ENCODE measurements at regions not wholly inside any gene's neighbourhood (a gene's known extent, or its start where the extent isn't known, plus 50 kb on each side); places are given as distances from the start of the nearest gene placed in this dataset.

DNA sequence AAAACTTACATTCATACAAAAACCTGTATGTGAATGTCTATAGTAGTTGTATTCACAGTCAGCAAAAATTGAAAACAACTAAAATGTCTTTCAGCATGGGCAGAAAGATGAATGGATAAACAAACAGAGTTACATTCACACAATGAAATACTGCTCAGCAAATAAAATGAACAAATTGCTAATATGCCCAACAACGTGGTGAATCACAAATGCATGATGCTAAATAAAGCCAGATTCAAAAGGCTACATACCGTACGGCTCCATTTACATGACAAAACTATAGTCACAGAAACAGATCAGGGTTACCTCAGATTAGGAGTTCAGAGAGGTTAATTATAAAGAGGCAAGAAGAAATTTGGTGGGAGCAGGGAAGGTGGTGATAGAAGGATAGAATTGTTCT lies 100.7 kb upstream of the KCTD3 start:
- no peak overlapping the region for H2AFZ ChIP-seq (replicated peaks; ENCODE audit: low read length, poor library complexity)
- ChIA-PET CTCF (no interaction called here), POLR2A (ENCODE audit: unreplicated experiment) (no interaction called here)
- no peak overlapping the region for H4K5ac ChIP-seq (ENCODE audit: low read depth, low read length)
- no peak overlapping the region for H2BK20ac ChIP-seq (ENCODE audit: low read depth, low read length)
- H3K36me3 ChIP-seq (ENCODE audit: control insufficient read depth, insufficient read depth, low read length): no peaks in the 10 kb centered on the region
- DNase-seq: no peak
- H2BK15ac ChIP-seq (ENCODE audit: low read depth, low read length): no peak overlapping the region
- H2BK5ac ChIP-seq (ENCODE audit: low read depth, low read length, poor library complexity, severe bottlenecking): no peak overlapping the region
- H3K14ac ChIP-seq (replicated peaks; ENCODE audit: low read depth, low read length): no peak overlapping the region
- WGBS, 2 experiments (ENCODE audit: extremely low coverage in 2 of 2, insufficient read length in 1 of 2): no CpG with 5 or more reads among the region's 3 CpGs
- H4K20me1 ChIP-seq (ENCODE audit: insufficient read depth, low read length): no peaks in the 10 kb centered on the region
- no peaks in the 10 kb centered on the region; the same call in 1 of the 2 replicates for H3K9me1 ChIP-seq (ENCODE audit: insufficient read depth, low read length)
- no peak overlapping the region for H3K56ac ChIP-seq (ENCODE audit: extremely low read depth, insufficient read depth, low read length)
- H3K23ac ChIP-seq (ENCODE audit: low read depth, low read length): no peak overlapping the region
- H3K4me1 ChIP-seq (ENCODE audit: control insufficient read depth, insufficient read depth, low read length): no peaks in the 10 kb centered on the region
- no peak overlapping the region for H3K4ac ChIP-seq (ENCODE audit: low read depth, low read length)
- no peaks in the 10 kb centered on the region for H3K27me3 ChIP-seq (ENCODE audit: control insufficient read depth, insufficient read depth, low read length)
- H3K79me1 ChIP-seq (ENCODE audit: low read depth in 1 of 2, low read length in 2 of 2): no peaks in the 10 kb centered on the region
- no peak overlapping the region for H4K8ac ChIP-seq (ENCODE audit: low read depth in 2 of 2, low read length in 2 of 2)
- no TSS peak for BruUV-seq (replicated peaks)
- in situ Hi-C loops (cut with MboI; ENCODE audit: low sequenced_read_pairs) (no loop called here), dilution Hi-C loops (cut with HindIII; ENCODE audit: low sequenced_read_pairs, unreplicated experiment) (no loop called here), intact Hi-C loops (cut with micrococcal nuclease) (no loop called here)
- H3K4me2 ChIP-seq (ENCODE audit: low read depth, low read length): no peak overlapping the region
- H3K4me3 ChIP-seq (ENCODE audit: insufficient read depth, low read depth, low read length): no peak overlapping the region
- H3K27ac ChIP-seq (ENCODE audit: insufficient read depth, low read length): no peak overlapping the region
- H3K9me3 ChIP-seq (ENCODE audit: control insufficient read depth, insufficient read depth, low read length): no peaks in the 10 kb centered on the region
- no peak overlapping the region for H3K9ac ChIP-seq (ENCODE audit: low read depth, low read length)
- H2AK9ac ChIP-seq (replicated peaks; ENCODE audit: low read depth, low read length, poor library complexity): no peak overlapping the region
- H4K91ac ChIP-seq (ENCODE audit: insufficient read depth, low read depth, low read length): no peak overlapping the region
- no peak for ATAC-seq (ENCODE audit: low read depth)
- H3K18ac ChIP-seq (ENCODE audit: low read depth, low read length): no peak overlapping the region
- no peak overlapping the region for H2AK5ac ChIP-seq (ENCODE audit: low read depth, low read length)
- TF ChIP-seq, protein P1, sequence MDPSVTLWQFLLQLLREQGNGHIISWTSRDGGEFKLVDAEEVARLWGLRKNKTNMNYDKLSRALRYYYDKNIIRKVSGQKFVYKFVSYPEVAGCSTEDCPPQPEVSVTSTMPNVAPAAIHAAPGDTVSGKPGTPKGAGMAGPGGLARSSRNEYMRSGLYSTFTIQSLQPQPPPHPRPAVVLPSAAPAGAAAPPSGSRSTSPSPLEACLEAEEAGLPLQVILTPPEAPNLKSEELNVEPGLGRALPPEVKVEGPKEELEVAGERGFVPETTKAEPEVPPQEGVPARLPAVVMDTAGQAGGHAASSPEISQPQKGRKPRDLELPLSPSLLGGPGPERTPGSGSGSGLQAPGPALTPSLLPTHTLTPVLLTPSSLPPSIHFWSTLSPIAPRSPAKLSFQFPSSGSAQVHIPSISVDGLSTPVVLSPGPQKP (IDR thresholded peaks at IDR 0.05; ENCODE audit: borderline replicate concordance, low read depth, low read length): no peak
- peak; percentile 32; the same call in 1 of the 2 replicates for TF ChIP-seq MAFK (IDR thresholded peaks at IDR 0.05; ENCODE audit: low read depth, low read length)
- no peak overlapping the region for H2BK120ac ChIP-seq (ENCODE audit: low read depth, low read length)

Measured in IMR-90 (cell line).